ENCODE measurements at regions not wholly inside any gene's neighbourhood (a gene's known extent, or its start where the extent isn't known, plus 50 kb on each side); places are given as distances from the start of the nearest gene placed in this dataset.
"Not testable (repeated sequence)": the region's sequence is repeated elsewhere in the genome, so short reads cannot be mapped to it uniquely, and the experiment has no call there.

- no peaks in the 10 kb centered on the region for H3K4me1 Mint-ChIP-seq
- no peaks in the 10 kb centered on the region for H3K27me3 Mint-ChIP-seq
- H3K36me3 Mint-ChIP-seq = peaks cover 0 to 4% (median 0%) of the 10 kb centered on the region in 3 donors
- DNase-seq (no peak), ATAC-seq (no peak)
- H3K27ac Mint-ChIP-seq = no peak overlapping the region
- peaks cover 0 to 4% (median 0%) of the 10 kb centered on the region in 9 donors for H3K9me3 Mint-ChIP-seq
- H3K4me3 Mint-ChIP-seq = no peak overlapping the region
- POLR2A ChIA-PET = no interaction called here
Measured at GRCh38 chr3:3353153-3353552, 173.7 kb upstream of the CRBN start.

- H3K4me3 Mint-ChIP-seq = no peak overlapping the region
- POLR2A ChIA-PET = no interaction called here
- DNase-seq (no peak), ATAC-seq (no peak)
- no peak overlapping the region for H3K27ac Mint-ChIP-seq
- peaks cover 0 to 4% (median 0%) of the 10 kb centered on the region in 3 donors for H3K36me3 Mint-ChIP-seq
- peaks cover 0 to 4% (median 0%) of the 10 kb centered on the region in 9 donors for H3K9me3 Mint-ChIP-seq
- H3K27me3 Mint-ChIP-seq = no peaks in the 10 kb centered on the region
- H3K4me1 Mint-ChIP-seq = no peaks in the 10 kb centered on the region
Measured at GRCh38 chr3:3351226-3351625, 171.7 kb upstream of the CRBN start.

DNA sequence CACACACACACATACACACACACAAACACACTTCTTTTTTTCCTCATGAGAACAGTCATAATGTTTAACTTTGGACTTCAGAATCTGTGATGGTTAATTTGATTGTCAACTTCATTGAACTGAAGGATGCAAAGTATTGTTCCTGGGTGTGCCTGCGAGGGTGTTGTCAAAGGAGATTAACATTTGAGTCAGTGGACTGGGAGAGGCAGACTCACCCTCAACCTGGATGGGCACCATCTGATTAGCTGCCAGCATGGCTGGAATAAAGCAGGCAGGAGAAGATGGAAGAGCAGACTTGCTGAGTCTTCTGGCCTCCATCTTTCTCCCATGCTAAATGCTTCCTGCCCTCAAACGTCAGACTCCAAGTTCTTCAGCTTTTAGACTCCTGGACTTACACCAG lies 167.6 kb upstream of the CRBN start:
- H3K4me1 Mint-ChIP-seq, H3K36me3 Mint-ChIP-seq: not testable (repeated sequence)
- POLR2A ChIA-PET = interaction anchor here (0.6 kb wide), 1 partner anchor 592 kb away, joined by 3 read pairs; no protein-coding TSS in a partner anchor

DNA sequence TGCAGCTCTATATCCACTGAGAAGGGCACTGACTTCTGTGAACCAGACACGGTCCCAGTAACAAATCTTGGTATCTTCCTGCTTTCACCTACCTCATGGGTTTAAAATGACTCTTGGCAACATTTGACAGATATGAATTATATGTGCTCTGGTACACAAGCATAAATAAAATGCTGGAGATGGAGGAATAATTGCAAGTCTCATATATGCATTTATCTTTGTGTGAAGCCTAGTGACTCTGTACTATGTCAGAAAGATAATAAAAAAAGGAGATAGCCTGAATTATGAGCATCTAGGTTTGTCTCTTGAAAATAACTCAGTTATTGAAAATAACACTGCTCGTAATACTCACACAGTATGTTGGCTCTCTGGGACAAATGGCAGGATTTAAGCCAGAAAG lies 167.1 kb upstream of the CRBN start:
- peaks cover 0 to 4% (median 0%) of the 10 kb centered on the region in 5 donors for H3K27me3 Mint-ChIP-seq
- H3K36me3 Mint-ChIP-seq = peaks cover 0 to 3% (median 0%) of the 10 kb centered on the region in 3 donors
- ATAC-seq = no peak

More for the DNA sequence above, 167.6 kb upstream of the CRBN start:
- not testable (repeated sequence) for H3K4me3 Mint-ChIP-seq, DNase-seq, H3K27me3 Mint-ChIP-seq, H3K9me3 Mint-ChIP-seq, ATAC-seq, H3K27ac Mint-ChIP-seq

DNA sequence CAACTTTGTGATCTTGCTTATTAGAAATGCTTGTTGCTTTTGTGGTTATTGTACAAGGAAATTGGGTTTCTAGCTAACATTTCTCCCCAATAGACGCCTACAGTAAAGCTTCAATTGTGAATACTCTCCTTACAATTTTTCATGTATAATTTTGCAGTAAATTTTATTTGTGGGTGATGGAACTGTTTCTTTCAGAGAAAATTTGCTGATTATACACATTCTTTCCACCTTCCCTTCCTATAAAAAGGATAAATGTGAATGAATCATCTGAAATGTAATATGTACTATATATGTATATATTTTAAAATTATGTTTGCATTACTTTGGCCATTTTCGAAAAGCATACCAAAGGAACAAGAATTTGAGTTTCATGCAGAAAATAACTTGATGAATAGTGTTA lies 162.7 kb upstream of the CRBN start:
- no peaks in the 10 kb centered on the region for H3K36me3 Mint-ChIP-seq
- POLR2A ChIA-PET = no interaction called here
- DNase-seq = no peak
- H3K27me3 Mint-ChIP-seq = peaks cover 0 to 4% (median 0%) of the 10 kb centered on the region in 5 donors
- H3K4me1 Mint-ChIP-seq = no peaks in the 10 kb centered on the region
- no peak overlapping the region for H3K4me3 Mint-ChIP-seq
- no peaks in the 10 kb centered on the region for H3K9me3 Mint-ChIP-seq
- H3K27ac Mint-ChIP-seq = no peak overlapping the region
- no peak for ATAC-seq

More for the DNA sequence above, 167.1 kb upstream of the CRBN start:
- Mint-ChIP-seq H3K9me3 (peaks cover 0 to 3% (median 0%) of the 10 kb centered on the region in 9 donors), H3K27ac (no peak overlapping the region), H3K4me3 (no peak overlapping the region), H3K4me1 (no peaks in the 10 kb centered on the region)
- POLR2A ChIA-PET = interaction anchor here (0.6 kb wide), 1 partner anchor 593 kb away, joined by 3 read pairs; no protein-coding TSS in a partner anchor
- DNase-seq = no peak

DNA sequence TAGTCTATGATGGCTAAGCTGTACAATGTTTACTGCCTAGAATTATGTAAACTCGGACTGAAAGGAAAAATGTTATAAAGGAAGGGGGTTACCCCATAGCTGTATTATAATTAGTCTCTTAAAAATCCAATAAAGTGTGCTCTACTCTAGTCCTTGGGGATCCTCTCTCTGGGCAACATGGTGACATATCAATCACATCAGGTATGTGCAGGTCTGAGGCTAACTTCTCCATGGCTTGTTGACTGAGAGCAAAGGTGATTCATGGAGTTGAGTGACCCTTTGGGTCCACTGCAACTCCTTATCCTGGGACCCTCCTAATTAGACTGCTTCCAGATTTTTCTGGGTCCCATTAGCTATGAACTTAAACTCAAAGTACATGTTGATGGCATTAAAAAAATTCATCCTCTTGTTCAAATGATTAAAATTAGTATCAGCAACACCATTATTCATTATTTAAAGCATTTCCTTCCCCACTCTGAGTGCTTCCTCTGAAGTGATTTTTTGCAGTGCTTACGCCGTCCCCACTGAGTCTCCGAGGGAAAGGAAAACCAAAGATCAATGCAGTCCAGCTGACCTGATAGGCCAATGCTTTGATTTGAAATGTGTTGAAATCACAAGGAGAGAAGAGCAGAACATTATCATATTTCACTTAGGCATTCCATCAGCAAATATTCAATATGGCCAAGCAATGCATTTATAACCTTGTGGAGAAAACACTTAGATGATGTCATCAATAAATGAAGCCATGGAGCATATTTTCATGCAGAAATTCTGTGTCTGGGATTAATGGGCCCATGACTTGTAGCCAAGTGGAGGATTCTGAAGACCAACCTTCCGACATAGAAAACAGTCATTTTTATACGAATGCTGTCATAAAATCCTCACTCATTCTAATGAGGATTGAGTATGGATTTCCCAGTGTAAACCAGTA lies 161.7 kb upstream of the CRBN start:
- no peaks in the 10 kb centered on the region for H3K9me3 Mint-ChIP-seq
- H3K36me3 Mint-ChIP-seq = no peaks in the 10 kb centered on the region
- POLR2A ChIA-PET = no interaction called here
- peaks cover 0 to 4% (median 0%) of the 10 kb centered on the region in 5 donors for H3K27me3 Mint-ChIP-seq
- no peak overlapping the region for H3K4me3 Mint-ChIP-seq
- no peaks in the 10 kb centered on the region for H3K4me1 Mint-ChIP-seq
- ATAC-seq (no peak), DNase-seq (no peak)
- no peak overlapping the region for H3K27ac Mint-ChIP-seq

- Mint-ChIP-seq H3K27me3 (peaks cover 0 to 4% (median 0%) of the 10 kb centered on the region in 5 donors), H3K27ac (no peak overlapping the region), H3K4me1 (no peaks in the 10 kb centered on the region), H3K9me3 (no peaks in the 10 kb centered on the region), H3K4me3 (no peak overlapping the region), H3K36me3 (no peaks in the 10 kb centered on the region)
- POLR2A ChIA-PET = no interaction called here
- DNase-seq = no peak
- ATAC-seq = no peak
Measured at GRCh38 chr3:3340526-3340925, 161.0 kb upstream of the CRBN start.

- H3K4me1 Mint-ChIP-seq = no peaks in the 10 kb centered on the region
- ATAC-seq (no peak), DNase-seq (no peak)
- no peaks in the 10 kb centered on the region for H3K9me3 Mint-ChIP-seq
- POLR2A ChIA-PET = no interaction called here
- H3K4me3 Mint-ChIP-seq = no peak overlapping the region
- no peaks in the 10 kb centered on the region for H3K36me3 Mint-ChIP-seq
- H3K27me3 Mint-ChIP-seq = no peaks in the 10 kb centered on the region
- no peak overlapping the region for H3K27ac Mint-ChIP-seq
Measured at GRCh38 chr3:3335903-3336302, 156.4 kb upstream of the CRBN start.

- Mint-ChIP-seq H3K4me3 (no peak overlapping the region), H3K36me3 (no peaks in the 10 kb centered on the region), H3K27ac (no peak overlapping the region), H3K27me3 (peaks cover 0 to 2% (median under 1%) of the 10 kb centered on the region in 5 donors), H3K9me3 (no peaks in the 10 kb centered on the region), H3K4me1 (no peaks in the 10 kb centered on the region)
- ATAC-seq (no peak), DNase-seq (no peak)
- POLR2A ChIA-PET = no interaction called here
Measured at GRCh38 chr3:3334491-3334890, 155.0 kb upstream of the CRBN start.

GRCh38 chr3:3333571-3333970 lies 154.1 kb upstream of the CRBN start:
- Mint-ChIP-seq H3K4me3 (no peak overlapping the region), H3K36me3 (no peaks in the 10 kb centered on the region), H3K27ac (no peak overlapping the region), H3K4me1 (no peaks in the 10 kb centered on the region), H3K9me3 (no peaks in the 10 kb centered on the region), H3K27me3 (peaks cover 0 to 4% (median 2%) of the 10 kb centered on the region in 5 donors)
- no peak for ATAC-seq
- no peak for DNase-seq
- POLR2A ChIA-PET = no interaction called here

- no peak overlapping the region for H3K27ac Mint-ChIP-seq
- H3K27me3 Mint-ChIP-seq = peaks cover 0 to 1% (median 0%) of the 10 kb centered on the region in 5 donors
- POLR2A ChIA-PET = no interaction called here
- H3K9me3 Mint-ChIP-seq = peaks cover 0 to 9% (median 0%) of the 10 kb centered on the region in 9 donors
- H3K4me3 Mint-ChIP-seq = no peak overlapping the region
- H3K36me3 Mint-ChIP-seq = peaks cover 0 to 8% (median 5%) of the 10 kb centered on the region in 3 donors
- H3K4me1 Mint-ChIP-seq = no peaks in the 10 kb centered on the region
- no peak for DNase-seq
- no peak for ATAC-seq
Measured at GRCh38 chr3:3316521-3316920, 137.0 kb upstream of the CRBN start.

- H3K4me3 Mint-ChIP-seq = no peak overlapping the region
- no peaks in the 10 kb centered on the region for H3K4me1 Mint-ChIP-seq
- POLR2A ChIA-PET = no interaction called here
Measured at GRCh38 chr3:3315846-3316245, 136.4 kb upstream of the CRBN start.

DNA sequence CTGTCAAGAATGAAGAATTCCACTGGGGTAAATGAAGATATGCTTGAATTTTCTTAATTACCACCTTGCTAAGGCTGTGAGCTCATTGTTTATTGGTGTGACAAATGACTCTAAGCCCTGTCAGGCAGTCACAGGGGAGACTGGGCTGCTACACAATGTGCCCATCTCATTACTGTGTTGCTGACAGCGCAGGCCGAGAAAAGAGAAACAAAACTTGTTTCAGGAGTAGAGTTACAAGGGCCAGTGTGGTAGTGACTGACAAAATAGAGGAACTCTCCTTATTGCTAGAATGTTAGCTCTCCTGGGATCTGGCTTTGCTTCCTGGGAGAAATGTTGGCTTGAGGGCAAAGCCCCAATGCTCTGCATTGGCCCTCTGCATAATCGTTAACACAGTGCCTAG lies 130.4 kb upstream of the CRBN start:
- DNase-seq (no peak), ATAC-seq (no peak)
- Mint-ChIP-seq H3K4me1 (no peaks in the 10 kb centered on the region), H3K27me3 (no peaks in the 10 kb centered on the region), H3K36me3 (no peaks in the 10 kb centered on the region), H3K4me3 (no peak overlapping the region), H3K9me3 (no peaks in the 10 kb centered on the region), H3K27ac (no peak overlapping the region)
- POLR2A ChIA-PET = no interaction called here

More at GRCh38 chr3:3315846-3316245, 136.4 kb upstream of the CRBN start:
- DNase-seq = no peak
- peaks cover 0 to 8% (median 5%) of the 10 kb centered on the region in 3 donors for H3K36me3 Mint-ChIP-seq
- H3K27ac Mint-ChIP-seq = no peak overlapping the region
- ATAC-seq = no peak
- H3K27me3 Mint-ChIP-seq = peaks cover 0 to 1% (median 0%) of the 10 kb centered on the region in 5 donors
- H3K9me3 Mint-ChIP-seq = peaks cover 0 to 9% (median 0%) of the 10 kb centered on the region in 9 donors
